Dendritic cell treated with granulocyte-macrophage colony-stimulating factor and Interleukin-4, amounts not matched to agents 40 ng/mL and 50 ng/mL, for 4 days (primary cell): ENCODE measurements at regions not wholly inside any gene's neighbourhood (a gene's known extent, or its start where the extent isn't known, plus 50 kb on each side); places are given as distances from the start of the nearest gene placed in this dataset.
"Not testable (repeated sequence)": the region's sequence is repeated elsewhere in the genome, so short reads cannot be mapped to it uniquely, and the experiment has no call there.

ENCODE experiments used
- H3K27ac Mint-ChIP-seq: one replicate; pipeline ENCODE4 v1.8.0; 2022; ENCODE audit warnings: mild to moderate bottlenecking, mixed read lengths
- H3K27me3 Mint-ChIP-seq: one replicate; pipeline ENCODE4 v1.8.0; 2022; ENCODE audit warnings: mild to moderate bottlenecking, mixed read lengths
- H3K36me3 Mint-ChIP-seq: one replicate; pipeline ENCODE4 v1.8.0; 2022; ENCODE audit warnings: low read depth, mixed read lengths
- H3K4me1 Mint-ChIP-seq: one replicate; pipeline ENCODE4 v1.8.0; 2022; ENCODE audit warnings: low read depth, mixed read lengths
- H3K4me3 Mint-ChIP-seq: one replicate; pipeline ENCODE4 v1.8.0; 2022; ENCODE audit warnings: mild to moderate bottlenecking, moderate library complexity, mixed read lengths
- H3K9me3 Mint-ChIP-seq: one replicate; pipeline ENCODE4 v1.8.0; 2022; ENCODE audit warnings: mixed read lengths
- intact Hi-C: fragments of 100-400 bp; cut with micrococcal nuclease; formaldehyde crosslinking; loops from one replicate; pipeline ENCODE4 v1.15.0; 2022

GRCh38 chr4:187840814-187841213 is 154.8 kb upstream of the ZFP42 start:
- Mint-ChIP-seq H3K36me3 (no peaks in the 10 kb centered on the region), H3K4me3 (no peak overlapping the region), H3K4me1 (no peaks in the 10 kb centered on the region), H3K27ac (no peak overlapping the region), H3K27me3 (no peaks in the 10 kb centered on the region), H3K9me3 (peaks cover 39% of the 10 kb centered on the region)
- intact Hi-C loops: no loop called here

GRCh38 chr4:187849556-187850225 is 145.9 kb upstream of the ZFP42 start:
- Mint-ChIP-seq H3K4me3 (no peak overlapping the region), H3K9me3 (peaks cover 37% of the 10 kb centered on the region), H3K27ac (no peak overlapping the region), H3K4me1 (no peaks in the 10 kb centered on the region), H3K36me3 (no peaks in the 10 kb centered on the region), H3K27me3 (no peaks in the 10 kb centered on the region)
- intact Hi-C loops: no loop called here

GRCh38 chr4:187865914-187866313 is 129.7 kb upstream of the ZFP42 start:
- Mint-ChIP-seq H3K27ac (no peak overlapping the region), H3K4me3 (no peak overlapping the region), H3K4me1 (no peaks in the 10 kb centered on the region), H3K9me3 (peaks cover 32% of the 10 kb centered on the region), H3K36me3 (no peaks in the 10 kb centered on the region), H3K27me3 (no peaks in the 10 kb centered on the region)
- intact Hi-C loops: no loop called here

- intact Hi-C loops: no loop called here
- no peaks in the 10 kb centered on the region for H3K36me3 Mint-ChIP-seq
- H3K27me3 Mint-ChIP-seq: no peaks in the 10 kb centered on the region
These were observed 112.5 kb upstream of the ZFP42 start for GRCh38 chr4:187883049-187883448.

GRCh38 chr4:187883836-187884475 is 111.6 kb upstream of the ZFP42 start:
- no peaks in the 10 kb centered on the region for H3K4me1 Mint-ChIP-seq
- peaks cover 41% of the 10 kb centered on the region for H3K9me3 Mint-ChIP-seq
- no peaks in the 10 kb centered on the region for H3K36me3 Mint-ChIP-seq
- no peak overlapping the region for H3K27ac Mint-ChIP-seq
- intact Hi-C loops: no loop called here
- no peak overlapping the region for H3K4me3 Mint-ChIP-seq
- no peaks in the 10 kb centered on the region for H3K27me3 Mint-ChIP-seq

More at GRCh38 chr4:187883049-187883448, 112.5 kb upstream of the ZFP42 start:
- Mint-ChIP-seq H3K27ac (no peak overlapping the region), H3K9me3 (peaks cover 50% of the 10 kb centered on the region), H3K4me3 (no peak overlapping the region), H3K4me1 (no peaks in the 10 kb centered on the region)

GRCh38 chr4:187887906-187888305 is 107.7 kb upstream of the ZFP42 start:
- Mint-ChIP-seq H3K36me3 (no peaks in the 10 kb centered on the region), H3K27ac (no peak overlapping the region), H3K9me3 (peaks cover 40% of the 10 kb centered on the region), H3K27me3 (no peaks in the 10 kb centered on the region), H3K4me1 (no peaks in the 10 kb centered on the region), H3K4me3 (no peak overlapping the region)
- intact Hi-C loops: no loop called here

GRCh38 chr4:187889651-187890050 is 105.9 kb upstream of the ZFP42 start:
- intact Hi-C loops: no loop called here
- H3K9me3 Mint-ChIP-seq: peaks cover 48% of the 10 kb centered on the region
- H3K4me1 Mint-ChIP-seq: no peaks in the 10 kb centered on the region
- no peak overlapping the region for H3K4me3 Mint-ChIP-seq
- H3K27me3 Mint-ChIP-seq: no peaks in the 10 kb centered on the region
- H3K27ac Mint-ChIP-seq: no peak overlapping the region
- H3K36me3 Mint-ChIP-seq: no peaks in the 10 kb centered on the region

- no peak overlapping the region for H3K4me3 Mint-ChIP-seq
- no peak overlapping the region for H3K27ac Mint-ChIP-seq
- peaks cover 36% of the 10 kb centered on the region for H3K9me3 Mint-ChIP-seq
- intact Hi-C loops: no loop called here
- H3K4me1 Mint-ChIP-seq: no peaks in the 10 kb centered on the region
- no peaks in the 10 kb centered on the region for H3K27me3 Mint-ChIP-seq
- no peaks in the 10 kb centered on the region for H3K36me3 Mint-ChIP-seq
These were observed 102.2 kb upstream of the ZFP42 start for GRCh38 chr4:187893418-187893817.

GRCh38 chr4:187903106-187903505 is 92.5 kb upstream of the ZFP42 start:
- Mint-ChIP-seq H3K27me3 (no peaks in the 10 kb centered on the region), H3K9me3 (peaks cover 37% of the 10 kb centered on the region), H3K27ac (no peak overlapping the region), H3K36me3 (no peaks in the 10 kb centered on the region), H3K4me3 (no peak overlapping the region), H3K4me1 (no peaks in the 10 kb centered on the region)
- intact Hi-C loops: no loop called here

GRCh38 chr4:187903700-187904099 is 91.9 kb upstream of the ZFP42 start:
- peaks cover 37% of the 10 kb centered on the region for H3K9me3 Mint-ChIP-seq
- H3K27ac Mint-ChIP-seq: no peak overlapping the region
- intact Hi-C loops: no loop called here
- H3K4me3 Mint-ChIP-seq: no peak overlapping the region
- no peaks in the 10 kb centered on the region for H3K27me3 Mint-ChIP-seq
- H3K4me1 Mint-ChIP-seq: no peaks in the 10 kb centered on the region
- H3K36me3 Mint-ChIP-seq: no peaks in the 10 kb centered on the region

GRCh38 chr4:187908079-187908561 is 87.5 kb upstream of the ZFP42 start:
- Mint-ChIP-seq H3K27me3 (no peaks in the 10 kb centered on the region), H3K27ac (no peak overlapping the region), H3K36me3 (no peaks in the 10 kb centered on the region), H3K4me1 (no peaks in the 10 kb centered on the region), H3K9me3 (no peaks in the 10 kb centered on the region), H3K4me3 (no peak overlapping the region)
- intact Hi-C loops: no loop called here

GRCh38 chr4:187908731-187909130 is 86.8 kb upstream of the ZFP42 start:
- H3K4me1 Mint-ChIP-seq: no peaks in the 10 kb centered on the region
- intact Hi-C loops: no loop called here
- no peak overlapping the region for H3K27ac Mint-ChIP-seq
- H3K27me3 Mint-ChIP-seq: no peaks in the 10 kb centered on the region
- no peak overlapping the region for H3K4me3 Mint-ChIP-seq
- H3K9me3 Mint-ChIP-seq: peaks cover 6% of the 10 kb centered on the region
- H3K36me3 Mint-ChIP-seq: no peaks in the 10 kb centered on the region

GRCh38 chr4:187910741-187911140 is 84.8 kb upstream of the ZFP42 start:
- H3K4me3 Mint-ChIP-seq: no peak overlapping the region
- H3K9me3 Mint-ChIP-seq: peaks cover 10% of the 10 kb centered on the region
- no peaks in the 10 kb centered on the region for H3K36me3 Mint-ChIP-seq
- no peaks in the 10 kb centered on the region for H3K27me3 Mint-ChIP-seq
- no peak overlapping the region for H3K27ac Mint-ChIP-seq
- no peaks in the 10 kb centered on the region for H3K4me1 Mint-ChIP-seq
- intact Hi-C loops: no loop called here

GRCh38 chr4:187915406-187915805 is 80.2 kb upstream of the ZFP42 start:
- H3K36me3 Mint-ChIP-seq, H3K27ac Mint-ChIP-seq, H3K27me3 Mint-ChIP-seq, H3K4me3 Mint-ChIP-seq, intact Hi-C loops, H3K4me1 Mint-ChIP-seq: not testable (repeated sequence)
- H3K9me3 Mint-ChIP-seq: peaks cover 22% of the 10 kb centered on the region

GRCh38 chr4:187919966-187920365 is 75.6 kb upstream of the ZFP42 start:
- Mint-ChIP-seq H3K4me1 (no peaks in the 10 kb centered on the region), H3K36me3 (no peaks in the 10 kb centered on the region), H3K4me3 (no peak overlapping the region), H3K27ac (no peak overlapping the region), H3K27me3 (no peaks in the 10 kb centered on the region), H3K9me3 (peaks cover 12% of the 10 kb centered on the region)
- intact Hi-C loops: no loop called here
